Activated naive CD4-positive, alpha-beta T cell treated with anti-CD3 and anti-CD28 coated beads, Interleukin-2, amount 50 U/mL, for 16 hours (primary cell): ENCODE measurements at regions not wholly inside any gene's neighbourhood (a gene's known extent, or its start where the extent isn't known, plus 50 kb on each side); places are given as distances from the start of the nearest gene placed in this dataset.
A peak's percentile ranks its signal among the peaks of the same experiment; 100 is the strongest.

Source experiments
- DNase-seq: peaks from one replicate; pipeline ENCODE4 v3.0.0-alpha.2; 2020

- no peak for DNase-seq
Measured at GRCh38 chr1:30400507-30400906, 322.9 kb downstream of the MATN1 start.

- DNase-seq: no peak
Measured at GRCh38 chr1:30399026-30399425, 324.4 kb downstream of the MATN1 start.

- no peak for DNase-seq
Measured at GRCh38 chr1:30397576-30397975, 325.8 kb downstream of the MATN1 start.

GRCh38 chr1:30395631-30396030, 327.8 kb downstream of the MATN1 start:
- no peak for DNase-seq

GRCh38 chr1:30388386-30388785, 335.0 kb downstream of the MATN1 start:
- DNase-seq: no peak

- no peak for DNase-seq
Measured at GRCh38 chr1:30386156-30386926, 337.0 kb downstream of the MATN1 start.

- DNase-seq: no peak
Measured at GRCh38 chr1:30385246-30385995, 338.0 kb downstream of the MATN1 start.

- no peak for DNase-seq
Measured at GRCh38 chr1:30384286-30385245, 338.8 kb downstream of the MATN1 start.

GRCh38 chr1:30383221-30383711, 340.1 kb downstream of the MATN1 start:
- no peak for DNase-seq

- DNase-seq: no peak
Measured at GRCh38 chr1:30382496-30382895, 340.9 kb downstream of the MATN1 start.

- DNase-seq: no peak
Measured at GRCh38 chr1:30381671-30382365, 341.6 kb downstream of the MATN1 start.

GRCh38 chr1:30381266-30381665, 342.1 kb downstream of the MATN1 start:
- DNase-seq: no peak

GRCh38 chr1:30380625-30380984, 342.8 kb downstream of the MATN1 start:
- DNase-seq: no peak

GRCh38 chr1:30379684-30380624, 343.4 kb downstream of the MATN1 start:
- peak; percentile 24 for DNase-seq

- DNase-seq: no peak
Measured at GRCh38 chr1:30378991-30379581, 344.3 kb downstream of the MATN1 start.

- no peak for DNase-seq
Measured at GRCh38 chr1:30378003-30378596, 345.3 kb downstream of the MATN1 start.

- no peak for DNase-seq
Measured at GRCh38 chr1:30377230-30378002, 346.0 kb downstream of the MATN1 start.

- DNase-seq: no peak
Measured at GRCh38 chr1:30376054-30376697, 347.2 kb downstream of the MATN1 start.

GRCh38 chr1:30375156-30375555, 348.2 kb downstream of the MATN1 start:
- DNase-seq: no peak
